ENCODE measurements at regions not wholly inside any gene's neighbourhood (a gene's known extent, or its start where the extent isn't known, plus 50 kb on each side); places are given as distances from the start of the nearest gene placed in this dataset.

DNA sequence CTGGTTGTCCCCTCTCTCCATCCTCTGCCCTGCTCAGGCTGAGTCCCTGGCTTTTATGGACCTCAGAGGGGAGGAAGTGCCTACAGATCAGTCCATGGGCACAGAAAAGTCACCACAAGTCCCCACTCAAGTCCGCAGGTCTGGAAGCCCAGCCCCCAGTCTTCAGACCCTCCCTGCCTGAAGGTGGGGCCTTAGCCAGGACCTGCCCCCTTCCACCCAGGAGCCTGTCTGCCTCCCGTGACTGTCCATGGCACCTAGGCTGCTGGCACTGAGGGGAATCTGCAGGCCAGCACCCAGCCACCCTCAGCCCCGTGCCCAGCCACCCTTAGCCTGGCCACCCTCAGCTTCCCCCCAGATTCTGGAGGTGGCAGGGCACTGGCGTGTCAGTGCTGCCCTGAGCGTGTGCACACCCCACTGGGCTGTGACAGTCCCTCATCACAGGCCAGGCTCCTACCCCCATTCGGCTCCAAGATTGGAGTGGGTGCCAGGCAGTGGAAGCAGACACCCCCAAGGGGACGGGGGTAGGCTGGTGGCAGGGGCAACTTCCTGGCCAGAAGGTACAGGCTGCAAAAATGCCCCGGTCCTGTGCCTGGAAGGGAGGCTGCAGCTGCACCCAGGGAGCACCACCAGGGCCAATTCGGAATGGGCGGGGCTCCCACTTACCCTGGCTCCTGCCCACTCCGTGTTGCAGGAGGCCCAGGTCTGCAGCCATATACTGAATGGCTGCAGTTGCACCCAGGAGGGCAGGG, 154.7 kb upstream of the RMP24 start:
- H3K4me2 ChIP-seq (ENCODE audit: insufficient read depth in 1 of 2, low read depth in 2 of 2, low read length in 2 of 2): no peak overlapping the region
- peak overlapping the region; percentile 90 for H2BK120ac ChIP-seq (replicated peaks; ENCODE audit: low read depth, low read length)
- no peak overlapping the region for H3K27ac ChIP-seq (ENCODE audit: low read depth, low read length)
- peak overlapping the region; percentile 93; the same call in 1 of the 2 replicates for H2BK20ac ChIP-seq (ENCODE audit: low read length)
- H3K9ac ChIP-seq (replicated peaks in 1 of 4; ENCODE audit: extremely low read depth in 1 of 4, low read depth in 3 of 4, low read length in 3 of 4): no peak overlapping the region
- 0 out of 2 replicates have a peak overlapping the region, but pooled peaks have one; percentile 99 for H2BK15ac ChIP-seq (ENCODE audit: low read length)
- peak overlapping the region; percentile 9 for H4K8ac ChIP-seq (ENCODE audit: extremely low read depth, insufficient read depth, low read length)
- TF ChIP-seq KDM4A (IDR thresholded peaks at IDR 0.05; ENCODE audit: low read depth, low read length, severe bottlenecking): no peak
- H4K91ac ChIP-seq (replicated peaks; ENCODE audit: insufficient read length, low read length): peak overlapping the region; percentile 89
- no peaks in the 10 kb centered on the region for H3K79me2 ChIP-seq (ENCODE audit: control insufficient read depth in 1 of 2, insufficient read depth in 2 of 2, low read length in 2 of 2)
- DNase-seq (ENCODE audit: low read depth in 1 of 2, low spot score in 2 of 2) (no peak), FAIRE-seq (no peak)
- 95% methylated on average over 11 of the region's 11 CpGs; no CpG with 5 or more reads in 1 of the 2 experiments for whole genome bisulfite sequencing, 2 experiments (ENCODE audit: extremely low coverage in 1 of 2, insufficient coverage in 1 of 2, insufficient read length in 1 of 2, insufficient replicate concordance in 2 of 2, low coverage in 1 of 2, low lambda C conversion rate in 2 of 2, missing lambda C conversion rate in 1 of 2)
- H4K5ac ChIP-seq (ENCODE audit: insufficient read length, low read depth, low read length): no peak overlapping the region
- ChIA-PET POLR2A (ENCODE audit: partially characterized antibody) (interaction anchor here (3.8 kb wide), 1 partner anchor 9 kb away, joined by 13 read pairs; no protein-coding TSS in a partner anchor), CTCF (ENCODE audit: partially characterized antibody) (interaction anchor here (0.8 to 2.0 kb wide), 7 partner anchors 11 to 133 kb away, joined by 3 to 4 read pairs (median 3); no protein-coding TSS in a partner anchor)
- H3K27me3 ChIP-seq (replicated peaks in 1 of 4; ENCODE audit: control insufficient read depth in 3 of 4, extremely low read depth in 1 of 4, insufficient read depth in 3 of 4, low read length in 3 of 4): no peaks in the 10 kb centered on the region
- no peak overlapping the region for H3K4me3 ChIP-seq (ENCODE audit: extremely low read depth in 1 of 4, insufficient read depth in 2 of 4, low read depth in 3 of 4, low read length in 4 of 4)
- H2BK5ac ChIP-seq (ENCODE audit: low read depth, low read length): peak overlapping the region; percentile 68; the same call in 1 of the 2 replicates
- H3K23me2 ChIP-seq (ENCODE audit: low read depth, low read length): no peaks in the 10 kb centered on the region
- peak overlapping the region; percentile 78 for H3K18ac ChIP-seq (ENCODE audit: extremely low read depth, low read length)
- peak overlapping the region; percentile 90; the same call in 1 of the 2 replicates for H2AK5ac ChIP-seq (ENCODE audit: low read depth, low read length)
- no peak overlapping the region for H3K4ac ChIP-seq (replicated peaks; ENCODE audit: insufficient read length, low read depth, low read length)
- peaks cover 6 to 8% of the 10 kb centered on the region in 2 experiments; a peak in 3 of 4 replicates for H3K9me3 ChIP-seq (ENCODE audit: insufficient read depth in 2 of 2, low read depth in 1 of 2, low read length in 1 of 2)
- H2BK12ac ChIP-seq (ENCODE audit: low read depth, low read length): peak overlapping the region; percentile 77; the same call in 1 of the 2 replicates
- H3K4me1 ChIP-seq (replicated peaks in 1 of 4; ENCODE audit: control insufficient read depth in 3 of 4, insufficient read depth in 4 of 4, low read length in 3 of 4): peaks cover 0 to 3% (median 1%) of the 10 kb centered on the region in 4 experiments; a peak in 2 of 7 replicates
- H2AFZ ChIP-seq (ENCODE audit: low read length): no peak overlapping the region
- H3K56ac ChIP-seq (replicated peaks; ENCODE audit: insufficient read length, low read depth, low read length): no peak overlapping the region
- H3K79me1 ChIP-seq (ENCODE audit: low read depth, low read length): no peaks in the 10 kb centered on the region
- no peaks in the 10 kb centered on the region for H4K20me1 ChIP-seq (replicated peaks in 1 of 2; ENCODE audit: control insufficient read depth in 1 of 2, insufficient read depth in 2 of 2, low read length in 2 of 2)
- H3K36me3 ChIP-seq (ENCODE audit: control insufficient read depth in 2 of 4, insufficient read depth in 4 of 4, low read length in 3 of 4): no peaks in the 10 kb centered on the region
- H3K14ac ChIP-seq (ENCODE audit: insufficient read length): no peak overlapping the region
- H3K23ac ChIP-seq (ENCODE audit: insufficient read length): no peak overlapping the region
